Skeletal muscle satellite cell (primary cell): ENCODE measurements at regions not wholly inside any gene's neighbourhood (a gene's known extent, or its start where the extent isn't known, plus 50 kb on each side); places are given as distances from the start of the nearest gene placed in this dataset.

ENCODE experiments used
- H3K27me3 ChIP-seq: 2 replicates; pipeline ENCODE4 v1.7.0; 2013; ENCODE audit warnings: low read length; ENCODE audit not compliant: control insufficient read depth, insufficient read depth
- H3K36me3 ChIP-seq: 2 replicates; pipeline ENCODE4 v1.7.0; 2013; ENCODE audit warnings: mild to moderate bottlenecking, control low read depth, low read length; ENCODE audit not compliant: insufficient read depth
- H3K4me1 ChIP-seq: 2 replicates; pipeline ENCODE4 v1.7.0; 2013; ENCODE audit warnings: low read length; ENCODE audit not compliant: control insufficient read depth, insufficient read depth
- H3K4me2 ChIP-seq: 2 replicates; pipeline ENCODE4 v1.7.0; 2013; ENCODE audit warnings: mild to moderate bottlenecking, low read length
- H3K4me3 ChIP-seq: 2 replicates; pipeline ENCODE4 v1.7.0; 2013; ENCODE audit warnings: low read length
- H3K9ac ChIP-seq: 2 replicates; pipeline ENCODE4 v1.7.0; 2013; ENCODE audit warnings: mild to moderate bottlenecking, low read depth, low read length, moderate library complexity
- H3K9me3 ChIP-seq: replicated peaks from 2 replicates; pipeline ENCODE4 v1.7.0; 2013; ENCODE audit warnings: mild to moderate bottlenecking, control low read depth, low read length

- no peaks in the 10 kb centered on the region for H3K27me3 ChIP-seq
- no peaks in the 10 kb centered on the region for H3K4me1 ChIP-seq
- no peaks in the 10 kb centered on the region for H3K9me3 ChIP-seq
- no peaks in the 10 kb centered on the region for H3K36me3 ChIP-seq
- H3K4me3 ChIP-seq: no peak overlapping the region
- no peak overlapping the region for H3K4me2 ChIP-seq
- H3K9ac ChIP-seq: no peak overlapping the region
Observed at GRCh38 chr2:177058747-177059146, 153.8 kb upstream of the HNRNPA3 start.

GRCh38 chr2:177059293-177059692 is 153.3 kb upstream of the HNRNPA3 start:
- no peaks in the 10 kb centered on the region for H3K36me3 ChIP-seq
- no peak overlapping the region for H3K4me3 ChIP-seq
- H3K4me1 ChIP-seq: no peaks in the 10 kb centered on the region
- H3K27me3 ChIP-seq: no peaks in the 10 kb centered on the region
- H3K9me3 ChIP-seq: no peaks in the 10 kb centered on the region
- no peak overlapping the region for H3K4me2 ChIP-seq
- H3K9ac ChIP-seq: no peak overlapping the region

GRCh38 chr2:177063331-177063730 is 149.3 kb upstream of the HNRNPA3 start:
- H3K4me2 ChIP-seq: no peak overlapping the region
- H3K36me3 ChIP-seq: no peaks in the 10 kb centered on the region
- no peaks in the 10 kb centered on the region for H3K9me3 ChIP-seq
- H3K4me3 ChIP-seq: no peak overlapping the region
- no peaks in the 10 kb centered on the region for H3K4me1 ChIP-seq
- no peak overlapping the region for H3K9ac ChIP-seq
- H3K27me3 ChIP-seq: peaks cover 2% of the 10 kb centered on the region

GRCh38 chr2:177064422-177064821 is 148.2 kb upstream of the HNRNPA3 start:
- Histone ChIP-seq H3K4me2 (no peak overlapping the region), H3K9me3 (no peaks in the 10 kb centered on the region), H3K4me1 (no peaks in the 10 kb centered on the region), H3K27me3 (peaks cover 2% of the 10 kb centered on the region), H3K4me3 (no peak overlapping the region), H3K9ac (no peak overlapping the region), H3K36me3 (no peaks in the 10 kb centered on the region)

GRCh38 chr2:177068967-177069366 is 143.6 kb upstream of the HNRNPA3 start:
- H3K4me1 ChIP-seq: no peaks in the 10 kb centered on the region
- H3K4me3 ChIP-seq: no peak overlapping the region
- H3K9ac ChIP-seq: no peak overlapping the region
- no peaks in the 10 kb centered on the region for H3K9me3 ChIP-seq
- H3K36me3 ChIP-seq: no peaks in the 10 kb centered on the region
- no peak overlapping the region for H3K4me2 ChIP-seq
- peaks cover 9% of the 10 kb centered on the region for H3K27me3 ChIP-seq

- Histone ChIP-seq H3K4me2 (no peak overlapping the region), H3K9me3 (no peaks in the 10 kb centered on the region), H3K4me3 (no peak overlapping the region), H3K9ac (no peak overlapping the region), H3K36me3 (no peaks in the 10 kb centered on the region), H3K4me1 (no peaks in the 10 kb centered on the region), H3K27me3 (peaks cover 11% of the 10 kb centered on the region)
Observed at GRCh38 chr2:177072090-177072489, 140.5 kb upstream of the HNRNPA3 start.

- no peaks in the 10 kb centered on the region for H3K36me3 ChIP-seq
- H3K9me3 ChIP-seq: no peaks in the 10 kb centered on the region
- H3K9ac ChIP-seq: no peak overlapping the region
- peaks cover 11% of the 10 kb centered on the region for H3K27me3 ChIP-seq
- no peak overlapping the region for H3K4me3 ChIP-seq
- no peaks in the 10 kb centered on the region for H3K4me1 ChIP-seq
- H3K4me2 ChIP-seq: no peak overlapping the region
Observed at GRCh38 chr2:177073611-177074010, 139.0 kb upstream of the HNRNPA3 start.

- no peaks in the 10 kb centered on the region for H3K9me3 ChIP-seq
Observed at GRCh38 chr2:177074099-177074710, 138.4 kb upstream of the HNRNPA3 start.

GRCh38 chr2:177075254-177075653 is 137.3 kb upstream of the HNRNPA3 start:
- Histone ChIP-seq H3K4me2 (no peak overlapping the region), H3K4me1 (no peaks in the 10 kb centered on the region), H3K9ac (no peak overlapping the region), H3K36me3 (no peaks in the 10 kb centered on the region), H3K9me3 (no peaks in the 10 kb centered on the region), H3K27me3 (peaks cover 11% of the 10 kb centered on the region), H3K4me3 (no peak overlapping the region)

More at GRCh38 chr2:177074099-177074710, 138.4 kb upstream of the HNRNPA3 start:
- no peak overlapping the region for H3K4me2 ChIP-seq
- H3K9ac ChIP-seq: no peak overlapping the region
- no peaks in the 10 kb centered on the region for H3K36me3 ChIP-seq
- H3K4me1 ChIP-seq: no peaks in the 10 kb centered on the region
- H3K27me3 ChIP-seq: peaks cover 11% of the 10 kb centered on the region
- no peak overlapping the region for H3K4me3 ChIP-seq

- no peak overlapping the region for H3K9ac ChIP-seq
- no peak overlapping the region for H3K4me3 ChIP-seq
- no peaks in the 10 kb centered on the region for H3K4me1 ChIP-seq
- no peak overlapping the region for H3K4me2 ChIP-seq
- H3K27me3 ChIP-seq: peaks cover 5% of the 10 kb centered on the region
- H3K36me3 ChIP-seq: no peaks in the 10 kb centered on the region
- H3K9me3 ChIP-seq: no peaks in the 10 kb centered on the region
Observed at GRCh38 chr2:177076636-177077179, 135.9 kb upstream of the HNRNPA3 start.

GRCh38 chr2:177077778-177078177 is 134.8 kb upstream of the HNRNPA3 start:
- Histone ChIP-seq H3K4me2 (no peak overlapping the region), H3K36me3 (no peaks in the 10 kb centered on the region), H3K27me3 (peaks cover 5% of the 10 kb centered on the region), H3K9me3 (no peaks in the 10 kb centered on the region), H3K4me3 (no peak overlapping the region), H3K4me1 (no peaks in the 10 kb centered on the region), H3K9ac (no peak overlapping the region)

- no peaks in the 10 kb centered on the region for H3K9me3 ChIP-seq
- no peaks in the 10 kb centered on the region for H3K36me3 ChIP-seq
- no peak overlapping the region for H3K9ac ChIP-seq
- H3K4me2 ChIP-seq: no peak overlapping the region
- H3K27me3 ChIP-seq: peaks cover 5% of the 10 kb centered on the region
- no peak overlapping the region for H3K4me3 ChIP-seq
- no peaks in the 10 kb centered on the region for H3K4me1 ChIP-seq
Observed at GRCh38 chr2:177078416-177078815, 134.2 kb upstream of the HNRNPA3 start.
